NCI-H2227 (cell line): ENCODE measurements at regions not wholly inside any gene's neighbourhood (a gene's known extent, or its start where the extent isn't known, plus 50 kb on each side); places are given as distances from the start of the nearest gene placed in this dataset.
A peak's percentile ranks its signal among the peaks of the same experiment; 100 is the strongest.
"Not testable (repeated sequence)": the region's sequence is repeated elsewhere in the genome, so short reads cannot be mapped to it uniquely, and the experiment has no call there.

Source experiments
- DNase-seq: peaks from one replicate; lab custom pipeline; 2025; ENCODE audit not compliant: unreplicated experiment; lab: John Stamatoyannopoulos, UW

- DNase-seq: no peak
These were observed 218.6 kb upstream of the C1orf87 start for GRCh38 chr1:60292140-60292539.

GRCh38 chr1:60290393-60290792, 216.8 kb upstream of the C1orf87 start:
- no peak for DNase-seq

- no peak for DNase-seq
These were observed 214.0 kb upstream of the C1orf87 start for GRCh38 chr1:60287536-60287935.

- DNase-seq: no peak
These were observed 210.1 kb upstream of the C1orf87 start for GRCh38 chr1:60283690-60284089.

- DNase-seq: peak; percentile 54
These were observed 207.9 kb upstream of the C1orf87 start for GRCh38 chr1:60281360-60281932.

- no peak for DNase-seq
These were observed 207.2 kb upstream of the C1orf87 start for GRCh38 chr1:60280819-60281218.

GRCh38 chr1:60280256-60280655, 206.7 kb upstream of the C1orf87 start:
- DNase-seq: no peak

- no peak for DNase-seq
These were observed 206.2 kb upstream of the C1orf87 start for GRCh38 chr1:60279798-60280197.

GRCh38 chr1:60277269-60277668, 203.7 kb upstream of the C1orf87 start:
- DNase-seq: no peak

- no peak for DNase-seq
These were observed 201.1 kb upstream of the C1orf87 start for GRCh38 chr1:60274422-60275290.

GRCh38 chr1:60273185-60273584, 199.6 kb upstream of the C1orf87 start:
- no peak for DNase-seq

- DNase-seq: no peak
These were observed 197.5 kb upstream of the C1orf87 start for GRCh38 chr1:60271041-60271440.

- no peak for DNase-seq
These were observed 194.9 kb upstream of the C1orf87 start for GRCh38 chr1:60268451-60268850.

- no peak for DNase-seq
These were observed 192.3 kb upstream of the C1orf87 start for GRCh38 chr1:60265560-60266535.

- no peak for DNase-seq
These were observed 189.1 kb upstream of the C1orf87 start for GRCh38 chr1:60262701-60263100.

- no peak for DNase-seq
These were observed 184.0 kb upstream of the C1orf87 start for GRCh38 chr1:60257531-60257930.

- DNase-seq: no peak
These were observed 182.0 kb upstream of the C1orf87 start for GRCh38 chr1:60255565-60255964.

- DNase-seq: no peak
These were observed 177.9 kb upstream of the C1orf87 start for GRCh38 chr1:60251426-60251825.

- not testable (repeated sequence) for DNase-seq
These were observed 173.9 kb upstream of the C1orf87 start for GRCh38 chr1:60247467-60247866.

GRCh38 chr1:60245324-60245723, 171.8 kb upstream of the C1orf87 start:
- no peak for DNase-seq

GRCh38 chr1:60244906-60245305, 171.3 kb upstream of the C1orf87 start:
- DNase-seq: no peak
